ENCODE measurements at regions not wholly inside any gene's neighbourhood (a gene's known extent, or its start where the extent isn't known, plus 50 kb on each side); places are given as distances from the start of the nearest gene placed in this dataset.

DNA sequence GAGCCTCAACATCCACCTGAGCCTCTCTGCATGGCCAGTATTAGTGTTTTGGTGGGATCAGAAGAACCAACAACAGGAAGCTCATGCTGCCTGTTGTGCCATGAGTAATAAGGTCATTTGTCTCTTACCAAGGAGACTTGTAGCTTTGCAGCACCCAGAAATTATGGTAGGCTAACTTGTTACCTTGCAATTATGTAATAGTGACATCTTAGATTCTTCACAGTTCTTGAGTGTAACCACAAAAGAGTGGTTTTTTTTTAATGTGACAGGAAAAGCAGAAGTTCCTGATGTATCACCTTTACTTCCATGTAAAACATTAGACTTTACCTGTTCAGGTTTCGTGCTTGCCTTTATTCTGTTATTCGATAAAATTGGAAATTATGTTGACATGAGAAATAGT lies 263.9 kb upstream of the CXXC4 start:
- Histone ChIP-seq H3K36me3 (replicated peaks) (no peaks in the 10 kb centered on the region), H3K4me3 (ENCODE audit: low read depth, low read length) (no peak overlapping the region), H3K27me3 (replicated peaks) (no peaks in the 10 kb centered on the region), H3K27ac (no peak overlapping the region)
- TF ChIP-seq, protein P1, sequence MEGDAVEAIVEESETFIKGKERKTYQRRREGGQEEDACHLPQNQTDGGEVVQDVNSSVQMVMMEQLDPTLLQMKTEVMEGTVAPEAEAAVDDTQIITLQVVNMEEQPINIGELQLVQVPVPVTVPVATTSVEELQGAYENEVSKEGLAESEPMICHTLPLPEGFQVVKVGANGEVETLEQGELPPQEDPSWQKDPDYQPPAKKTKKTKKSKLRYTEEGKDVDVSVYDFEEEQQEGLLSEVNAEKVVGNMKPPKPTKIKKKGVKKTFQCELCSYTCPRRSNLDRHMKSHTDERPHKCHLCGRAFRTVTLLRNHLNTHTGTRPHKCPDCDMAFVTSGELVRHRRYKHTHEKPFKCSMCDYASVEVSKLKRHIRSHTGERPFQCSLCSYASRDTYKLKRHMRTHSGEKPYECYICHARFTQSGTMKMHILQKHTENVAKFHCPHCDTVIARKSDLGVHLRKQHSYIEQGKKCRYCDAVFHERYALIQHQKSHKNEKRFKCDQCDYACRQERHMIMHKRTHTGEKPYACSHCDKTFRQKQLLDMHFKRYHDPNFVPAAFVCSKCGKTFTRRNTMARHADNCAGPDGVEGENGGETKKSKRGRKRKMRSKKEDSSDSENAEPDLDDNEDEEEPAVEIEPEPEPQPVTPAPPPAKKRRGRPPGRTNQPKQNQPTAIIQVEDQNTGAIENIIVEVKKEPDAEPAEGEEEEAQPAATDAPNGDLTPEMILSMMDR (IDR thresholded peaks at IDR 0.05; ENCODE audit: low read depth, low read length, missing control alignments) = no peak
- in situ Hi-C loops (cut with HindIII; ENCODE audit: low pct_ligation_motif_present, low sequenced_read_pairs) = no loop called here
- DNase-seq = no peak

DNA sequence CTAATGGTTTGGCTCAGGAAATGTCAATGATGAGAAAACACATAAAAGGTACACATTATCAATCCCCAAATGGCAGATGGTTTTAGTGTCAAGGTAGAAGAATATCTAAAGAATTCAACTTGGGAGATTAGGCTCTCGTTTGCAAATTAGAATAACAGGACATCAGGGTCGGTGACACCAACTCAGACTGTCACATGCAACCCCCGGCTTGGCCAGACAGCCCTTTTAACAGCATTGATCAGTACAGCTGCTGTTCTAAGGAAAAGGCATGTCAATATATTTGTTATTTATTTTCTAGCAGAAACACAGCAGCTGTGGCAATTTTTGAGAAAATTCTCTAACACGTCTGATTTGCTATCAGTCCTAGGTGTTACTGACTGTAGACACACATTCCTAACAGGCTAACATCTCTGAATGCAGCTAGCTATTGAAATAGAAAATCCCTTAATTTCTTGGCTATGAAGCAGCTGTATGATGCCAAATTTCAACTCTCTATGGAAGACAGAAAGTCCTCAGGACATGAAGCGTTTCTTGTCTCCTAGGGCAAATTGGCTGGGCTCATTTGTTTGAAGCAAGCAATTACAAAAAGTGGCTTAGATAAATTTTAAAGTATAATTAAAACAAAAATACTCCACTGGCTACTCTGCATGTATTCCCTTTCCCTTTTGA lies 269.0 kb upstream of the CXXC4 start:
- H3K27me3 ChIP-seq (replicated peaks) = no peaks in the 10 kb centered on the region
- no peak for DNase-seq
- in situ Hi-C loops (cut with HindIII; ENCODE audit: low pct_ligation_motif_present, low sequenced_read_pairs) = no loop called here
- no peaks in the 10 kb centered on the region for H3K36me3 ChIP-seq (replicated peaks)
- no peak overlapping the region for H3K27ac ChIP-seq
- TF ChIP-seq, protein P1 (IDR thresholded peaks at IDR 0.05; ENCODE audit: low read depth, low read length, missing control alignments) = no peak
- H3K4me3 ChIP-seq (ENCODE audit: low read depth, low read length) = no peak overlapping the region

DNA sequence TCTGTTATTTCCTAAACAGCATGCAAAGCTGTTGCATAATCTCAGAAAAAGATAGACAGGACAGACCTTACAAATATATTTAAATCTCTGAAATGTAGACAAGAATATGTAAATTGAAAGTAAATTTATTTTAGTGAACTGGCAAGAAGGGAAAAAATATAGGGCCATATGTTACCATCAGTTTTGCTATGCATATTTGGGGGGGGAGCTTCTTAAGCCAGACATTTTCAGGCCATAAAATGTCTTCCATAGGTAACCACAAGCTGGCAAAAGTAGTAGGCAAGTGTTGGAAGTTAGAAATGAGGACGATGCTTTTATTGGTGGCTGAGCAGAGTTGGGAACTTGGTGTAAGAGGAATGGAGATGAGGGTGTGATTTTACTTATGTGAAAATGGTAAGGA lies 272.0 kb upstream of the CXXC4 start:
- no peaks in the 10 kb centered on the region for H3K36me3 ChIP-seq (replicated peaks)
- no peaks in the 10 kb centered on the region for H3K27me3 ChIP-seq (replicated peaks)
- no peak overlapping the region for H3K4me3 ChIP-seq (ENCODE audit: low read depth, low read length)
- in situ Hi-C loops (cut with HindIII; ENCODE audit: low pct_ligation_motif_present, low sequenced_read_pairs) = no loop called here
- no peak overlapping the region for H3K27ac ChIP-seq
- DNase-seq = no peak
- TF ChIP-seq, protein P1 (IDR thresholded peaks at IDR 0.05; ENCODE audit: low read depth, low read length, missing control alignments) = no peak

DNA sequence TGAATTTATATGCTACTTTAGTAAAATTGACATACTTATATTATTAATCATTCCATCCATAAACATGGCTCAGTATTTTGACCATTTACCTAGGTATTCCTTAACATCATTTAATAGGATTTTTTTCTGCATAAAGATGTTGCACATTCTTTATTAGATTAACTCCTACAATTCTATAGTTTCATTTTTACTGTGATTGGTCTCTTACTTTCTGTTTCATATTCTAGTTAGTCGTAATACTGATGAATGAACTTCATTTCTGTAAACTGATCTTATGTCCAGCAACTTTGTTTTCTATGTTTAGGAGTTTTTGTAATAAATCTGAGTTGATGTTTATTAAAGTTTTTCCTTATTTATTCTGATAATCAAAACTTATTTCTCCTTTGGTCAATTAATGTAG lies 278.2 kb upstream of the CXXC4 start:
- no peak for DNase-seq
- in situ Hi-C loops (cut with HindIII; ENCODE audit: low pct_ligation_motif_present, low sequenced_read_pairs) = no loop called here
- TF ChIP-seq, protein P1 (IDR thresholded peaks at IDR 0.05; ENCODE audit: low read depth, low read length, missing control alignments) = no peak
- H3K27me3 ChIP-seq (replicated peaks) = no peaks in the 10 kb centered on the region
- H3K27ac ChIP-seq = no peak overlapping the region
- no peaks in the 10 kb centered on the region for H3K36me3 ChIP-seq (replicated peaks)
- no peak overlapping the region for H3K4me3 ChIP-seq (ENCODE audit: low read depth, low read length)

DNA sequence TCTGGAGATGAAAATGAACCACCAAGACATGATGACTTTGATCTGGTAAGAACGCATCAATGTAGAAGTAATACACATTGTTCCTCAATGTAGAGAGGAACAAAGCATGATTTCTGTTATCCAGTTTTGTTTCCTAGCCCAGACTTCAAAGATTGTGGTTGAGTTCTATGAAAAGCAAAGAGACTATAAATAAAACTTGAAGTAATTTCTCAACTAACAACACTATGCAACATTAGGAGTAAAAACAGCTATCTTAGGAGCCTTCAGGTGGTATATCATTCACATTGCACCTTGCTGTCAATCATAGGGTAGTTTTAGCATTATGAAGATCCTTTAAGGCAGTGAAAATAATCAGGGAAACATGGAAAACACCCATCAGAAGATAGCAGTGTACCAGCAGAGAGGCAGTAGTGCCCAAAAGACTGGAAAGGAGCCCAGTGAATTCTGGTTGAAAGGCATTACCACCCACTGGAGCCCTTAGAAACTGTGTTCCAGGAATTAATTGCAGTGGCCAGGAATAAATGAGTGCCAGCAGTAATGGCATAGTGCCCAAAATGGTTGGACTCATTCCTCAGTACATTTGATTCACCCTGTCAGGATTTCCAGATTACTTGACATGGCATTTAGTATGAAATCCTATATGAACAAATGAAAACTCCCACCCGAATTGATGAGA lies 300.7 kb upstream of the CXXC4 start:
- no peak for DNase-seq
- Histone ChIP-seq H3K4me3 (ENCODE audit: low read depth, low read length) (no peak overlapping the region), H3K36me3 (replicated peaks) (no peaks in the 10 kb centered on the region), H3K27ac (no peak overlapping the region), H3K27me3 (replicated peaks) (no peaks in the 10 kb centered on the region)
- in situ Hi-C loops (cut with HindIII; ENCODE audit: low pct_ligation_motif_present, low sequenced_read_pairs) = no loop called here
- TF ChIP-seq, protein P1 (IDR thresholded peaks at IDR 0.05; ENCODE audit: low read depth, low read length, missing control alignments) = no peak

All from brain microvascular endothelial cell (primary cell).